H1 (cell line): ENCODE measurements at regions not wholly inside any gene's neighbourhood (a gene's known extent, or its start where the extent isn't known, plus 50 kb on each side); places are given as distances from the start of the nearest gene placed in this dataset.

Experiments
- CTCF ChIA-PET: fragments of 300-600 bp; sonication (Branson Sonifier 250); formaldehyde crosslinking; loops from one replicate; lab custom pipeline; 2021; ENCODE audit not compliant: partially characterized antibody; lab: Charles Lee
- POLR2A ChIA-PET: fragments of 300-600 bp; sonication (Branson Sonifier 250); formaldehyde crosslinking; loops from one replicate; lab custom pipeline; 2021; ENCODE audit warnings: inconsistent platforms; ENCODE audit not compliant: partially characterized antibody; lab: Charles Lee
- DNase-seq, 2 experiments: peaks; one replicate each; pipeline versions ENCODE4 v3.0.0 to v3.0.0-alpha.2; 2010 to 2022; ENCODE audit warnings: low spot score in 2 of 2, low read depth in 1 of 2, mixed read lengths in 1 of 2
- FAIRE-seq: peaks from 2 replicates; lab custom pipeline; 2011; peaks lifted over from hg19 to GRCh38; lab: Jason Lieb, UNC
- H2AFZ ChIP-seq: 2 replicates; pipeline ENCODE4 v1.8.1; 2012; ENCODE audit warnings: low read length, inconsistent platforms
- H2AK5ac ChIP-seq: 2 replicates; pipeline ENCODE4 v1.6.1; 2013; ENCODE audit warnings: low read depth, low read length
- H2BK120ac ChIP-seq: replicated peaks from 2 replicates; pipeline ENCODE3; 2013; ENCODE audit warnings: low read depth, low read length, inconsistent platforms
- H2BK12ac ChIP-seq: 2 replicates; pipeline ENCODE4 v1.6.1; 2013; ENCODE audit warnings: low read depth, low read length
- H2BK15ac ChIP-seq: 2 replicates; pipeline ENCODE4 v1.6.1; 2013; ENCODE audit warnings: low read length
- H2BK20ac ChIP-seq: 2 replicates; pipeline ENCODE4 v1.6.1; 2013; ENCODE audit warnings: low read length
- H2BK5ac ChIP-seq: 2 replicates; pipeline ENCODE4 v1.6.1; 2013; ENCODE audit warnings: low read depth, low read length
- H3K14ac ChIP-seq: 2 replicates; pipeline ENCODE4 v1.6.1; 2013; ENCODE audit warnings: inconsistent platforms; ENCODE audit not compliant: insufficient read length
- H3K18ac ChIP-seq: 2 replicates; pipeline ENCODE4 v1.6.1; 2013; ENCODE audit warnings: low read length; ENCODE audit errors: extremely low read depth
- H3K23ac ChIP-seq: 2 replicates; pipeline ENCODE4 v1.6.1; 2013; ENCODE audit warnings: inconsistent platforms; ENCODE audit not compliant: insufficient read length
- H3K23me2 ChIP-seq: 2 replicates; pipeline ENCODE4 v1.6.1; 2013; ENCODE audit warnings: low read depth, low read length
- H3K27ac ChIP-seq: 2 replicates; pipeline ENCODE4 v1.6.1; 2011; ENCODE audit warnings: low read depth, low read length, inconsistent platforms
- H3K27me3 ChIP-seq, 4 experiments: replicated peaks in 1 of 4; 1 replicate in 1 of 4; 2 replicates in 3 of 4; pipeline versions ENCODE4 v1.6.1 to v1.8.1; 2011 to 2013; ENCODE audit warnings: low read length in 3 of 4, mild to moderate bottlenecking in 3 of 4, inconsistent platforms in 2 of 4, mixed read lengths in 2 of 4, moderate library complexity in 1 of 4; ENCODE audit not compliant: control insufficient read depth in 3 of 4, insufficient read depth in 3 of 4; ENCODE audit errors: extremely low read depth in 1 of 4
- H3K36me3 ChIP-seq, 4 experiments: 2 replicates each; pipeline versions ENCODE4 v1.6.1 to v1.8.1; 2011 to 2013; ENCODE audit warnings: mild to moderate bottlenecking in 4 of 4, low read length in 3 of 4, moderate library complexity in 2 of 4, control low read depth in 1 of 4, inconsistent platforms in 1 of 4; ENCODE audit not compliant: insufficient read depth in 4 of 4, control insufficient read depth in 2 of 4
- H3K4ac ChIP-seq: replicated peaks from 2 replicates; pipeline ENCODE3; 2013; ENCODE audit warnings: low read length, low read depth, mixed read lengths, inconsistent platforms; ENCODE audit not compliant: insufficient read length
- H3K4me1 ChIP-seq, 4 experiments: replicated peaks in 1 of 4; 1 replicate in 1 of 4; 2 replicates in 3 of 4; pipeline versions ENCODE4 v1.6.1 to v1.8.1; 2011 to 2013; ENCODE audit warnings: low read length in 3 of 4, inconsistent platforms in 2 of 4, mixed read lengths in 1 of 4; ENCODE audit not compliant: insufficient read depth in 4 of 4, control insufficient read depth in 3 of 4
- H3K4me2 ChIP-seq, 2 experiments: 2 replicates each; pipeline versions ENCODE4 v1.6.1 to v1.8.1; 2011 to 2013; ENCODE audit warnings: low read depth in 2 of 2, low read length in 2 of 2, control low read depth in 1 of 2, inconsistent platforms in 1 of 2, mild to moderate bottlenecking in 1 of 2; ENCODE audit not compliant: insufficient read depth in 1 of 2
- H3K4me3 ChIP-seq, 4 experiments: fragments of 200-600, 300-600 bp in 1 of 4; sonication (generic), shearing (Covaris generic), sonication (Bioruptor Twin) in 1 of 4; 2 replicates each; pipeline versions ENCODE4 v1.5.1 to v1.8.1; 2011 to 2016; ENCODE audit warnings: low read length in 4 of 4, low read depth in 3 of 4, control low read depth in 2 of 4, inconsistent platforms in 2 of 4, mild to moderate bottlenecking in 2 of 4, mixed read lengths in 1 of 4, moderate library complexity in 1 of 4; ENCODE audit not compliant: insufficient read depth in 2 of 4; ENCODE audit errors: extremely low read depth in 1 of 4
- H3K56ac ChIP-seq: replicated peaks from 2 replicates; pipeline ENCODE3; 2013; ENCODE audit warnings: low read depth, mild to moderate bottlenecking, mixed read lengths, low read length, inconsistent platforms; ENCODE audit not compliant: insufficient read length
- H3K79me1 ChIP-seq: 2 replicates; pipeline ENCODE4 v1.6.1; 2013; ENCODE audit warnings: low read depth, low read length, control low read depth
- H3K79me2 ChIP-seq, 2 experiments: 2 replicates each; pipeline versions ENCODE4 v1.6.1 to v1.8.1; 2012 to 2013; ENCODE audit warnings: low read length in 2 of 2, mild to moderate bottlenecking in 2 of 2, inconsistent platforms in 1 of 2; ENCODE audit not compliant: insufficient read depth in 2 of 2, control insufficient read depth in 1 of 2
- H3K9ac ChIP-seq, 4 experiments: replicated peaks in 1 of 4; 1 replicate in 1 of 4; 2 replicates in 3 of 4; pipeline versions ENCODE4 v1.6.1 to v1.8.1; 2011 to 2013; ENCODE audit warnings: low read depth in 3 of 4, low read length in 3 of 4, control low read depth in 2 of 4, mild to moderate bottlenecking in 2 of 4, moderate library complexity in 2 of 4, inconsistent platforms in 1 of 4; ENCODE audit errors: extremely low read depth in 1 of 4
- H3K9me3 ChIP-seq, 2 experiments: 2 replicates each; pipeline versions ENCODE4 v1.6.1 to v1.8.1; 2012 to 2013; ENCODE audit warnings: mild to moderate bottlenecking in 2 of 2, moderate library complexity in 2 of 2, control low read depth in 1 of 2, inconsistent platforms in 1 of 2, low read depth in 1 of 2, low read length in 1 of 2, mixed read lengths in 1 of 2; ENCODE audit not compliant: insufficient read depth in 2 of 2
- H4K20me1 ChIP-seq, 2 experiments: replicated peaks in 1 of 2; 2 replicates each; pipeline versions ENCODE3 to v1.8.1; 2011 to 2013; ENCODE audit warnings: inconsistent platforms in 2 of 2, low read length in 2 of 2, mild to moderate bottlenecking in 1 of 2; ENCODE audit not compliant: insufficient read depth in 2 of 2, control insufficient read depth in 1 of 2
- H4K5ac ChIP-seq: 2 replicates; pipeline ENCODE4 v1.6.1; 2013; ENCODE audit warnings: low read length, low read depth, mixed read lengths, inconsistent platforms; ENCODE audit not compliant: insufficient read length
- H4K8ac ChIP-seq: 2 replicates; pipeline ENCODE4 v1.8.0; 2013; ENCODE audit warnings: mild to moderate bottlenecking, moderate library complexity, low read length, inconsistent platforms; ENCODE audit not compliant: insufficient read depth; ENCODE audit errors: extremely low read depth
- H4K91ac ChIP-seq: replicated peaks from 2 replicates; pipeline ENCODE3; 2013; ENCODE audit warnings: low read length, mixed read lengths, inconsistent platforms; ENCODE audit not compliant: insufficient read length
- CHD2 ChIP-seq: IDR thresholded peaks from 2 replicates; pipeline ENCODE4 v1.6.1; 2012; ENCODE audit warnings: low read length, improper control_type of control experiment
- FOSL1 ChIP-seq: IDR thresholded peaks from 2 replicates; pipeline ENCODE4 v1.6.1; 2011; ENCODE audit warnings: mild to moderate bottlenecking, low read depth, low read length, moderate library complexity; ENCODE audit not compliant: insufficient read depth
- HDAC2 ChIP-seq, 2 experiments: fragments of 300-600 bp in 1 of 2; sonication (generic) in 1 of 2; IDR thresholded peaks; 2 replicates each; pipeline ENCODE4 v1.6.1; 2011 to 2012; ENCODE audit warnings: low read depth in 2 of 2, low read length in 2 of 2, mild to moderate bottlenecking in 2 of 2, moderate library complexity in 2 of 2, borderline replicate concordance in 1 of 2, inconsistent platforms in 1 of 2
- NRF1 ChIP-seq: IDR thresholded peaks from 2 replicates; pipeline ENCODE4 v1.6.1; 2011; ENCODE audit warnings: mild to moderate bottlenecking, low read depth, low read length, improper control_type of control experiment
- PHF8 ChIP-seq: fragments of 200-600 bp; sonication (generic); conservative IDR thresholded peaks from 2 replicates; pipeline ENCODE4 v1.7.1; 2012; ENCODE audit warnings: low read depth, mild to moderate bottlenecking, inconsistent platforms, low read length, moderate library complexity
- RFX5 ChIP-seq: IDR thresholded peaks from 2 replicates; pipeline ENCODE4 v1.6.1; 2011; ENCODE audit warnings: low read depth, low read length, improper control_type of control experiment, borderline replicate concordance
- SIX5 ChIP-seq: IDR thresholded peaks from 2 replicates; pipeline ENCODE4 v1.6.1; 2011; ENCODE audit warnings: mild to moderate bottlenecking, low read depth, low read length
- ZNF274 ChIP-seq: IDR thresholded peaks from 2 replicates; pipeline ENCODE4 v1.7.0; 2012; ENCODE audit warnings: low read length, borderline replicate concordance; ENCODE audit errors: extremely low read depth
- WGBS, 2 experiments: shearing (Covaris generic) in 1 of 2; methylation state at CpG; one replicate each; pipeline versions ENCODE4 v1.1.6 to v1.1.7; 2013 to 2015; ENCODE audit warnings: low lambda C conversion rate in 2 of 2, mixed read lengths in 2 of 2, inconsistent platforms in 1 of 2, low coverage in 1 of 2, missing lambda C conversion rate in 1 of 2; ENCODE audit not compliant: insufficient replicate concordance in 2 of 2, insufficient coverage in 1 of 2, insufficient read length in 1 of 2; ENCODE audit errors: extremely low coverage in 1 of 2, missing lambda C conversion rate in 1 of 2; 5-methylcytosine and 5-hydroxymethylcytosine counted together

DNA sequence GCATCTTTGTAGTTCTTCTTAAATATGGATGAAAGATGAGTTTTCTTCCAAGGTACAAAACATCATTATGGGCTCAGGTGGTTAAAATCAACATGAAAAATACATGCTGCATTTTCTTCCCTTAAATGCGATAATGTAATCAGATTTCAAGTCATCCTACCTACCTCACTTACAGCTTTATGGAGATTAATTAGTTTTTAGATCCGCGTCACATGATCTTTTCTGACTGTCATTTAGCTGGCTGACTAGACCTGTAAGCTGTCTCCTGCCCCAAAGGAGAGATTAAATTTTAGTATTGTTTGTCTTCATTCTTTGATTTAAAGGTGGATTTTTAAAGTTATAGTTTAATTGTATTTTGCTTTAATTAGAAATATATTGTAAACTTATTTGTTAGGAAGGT is 678.0 kb upstream of the ZEB2 start:
- POLR2A ChIA-PET: no interaction called here
- no peak overlapping the region for H3K27ac ChIP-seq
- no peak overlapping the region for H3K4me3 ChIP-seq
- H3K27me3 ChIP-seq: no peaks in the 10 kb centered on the region
- H2BK20ac ChIP-seq: no peak overlapping the region
- TF ChIP-seq HDAC2 (IDR thresholded peaks at IDR 0.05; ENCODE audit: borderline replicate concordance in 1 of 2, low read depth in 2 of 2, low read length in 2 of 2) (no peak), CHD2 (no peak), FOSL1 (no peak), NRF1 (no peak), RFX5 (no peak), PHF8 (no peak), ZNF274 (no peak), SIX5 (no peak)
- no peak overlapping the region for H2BK5ac ChIP-seq
- H2BK120ac ChIP-seq: no peak overlapping the region
- no peaks in the 10 kb centered on the region for H3K23me2 ChIP-seq
- H3K23ac ChIP-seq: no peak overlapping the region
- no peak overlapping the region for H4K91ac ChIP-seq
- no peak overlapping the region for H3K9ac ChIP-seq
- no peaks in the 10 kb centered on the region for H3K79me1 ChIP-seq
- DNase-seq (no peak), FAIRE-seq (no peak)
- no peak overlapping the region for H3K18ac ChIP-seq
- H3K79me2 ChIP-seq: no peaks in the 10 kb centered on the region
- H4K5ac ChIP-seq: no peak overlapping the region
- H3K4me1 ChIP-seq: peaks cover 0 to 8% (median 1%) of the 10 kb centered on the region in 4 experiments; a peak in 1 of 7 replicates
- WGBS, 2 experiments: 96% methylated on average over 3 of the region's 3 CpGs; no CpG with 5 or more reads in 1 of the 2 experiments
- no peak overlapping the region for H4K8ac ChIP-seq
- no peaks in the 10 kb centered on the region for H4K20me1 ChIP-seq
- H2AFZ ChIP-seq: no peak overlapping the region
- H3K4me2 ChIP-seq: no peak overlapping the region
- H3K9me3 ChIP-seq: no peaks in the 10 kb centered on the region
- H3K56ac ChIP-seq: no peak overlapping the region
- H3K36me3 ChIP-seq: no peaks in the 10 kb centered on the region
- no peak overlapping the region for H2BK12ac ChIP-seq
- H2AK5ac ChIP-seq: no peak overlapping the region
- CTCF ChIA-PET: interaction anchor here (0.6 to 0.8 kb wide), 3 partner anchors 12 to 668 kb away, joined by 3 to 4 read pairs (median 3); no protein-coding TSS in a partner anchor
- no peak overlapping the region for H2BK15ac ChIP-seq
- no peak overlapping the region for H3K14ac ChIP-seq
- no peak overlapping the region for H3K4ac ChIP-seq
